Stimulated activated CD8-positive, alpha-beta memory T cell treated with anti-CD3 and anti-CD28 coated beads, Interleukin-12 subunit alpha, Interleukin-12 subunit beta, amount 100 ng/mL, for 24 hours (primary cell): ENCODE measurements at regions not wholly inside any gene's neighbourhood (a gene's known extent, or its start where the extent isn't known, plus 50 kb on each side); places are given as distances from the start of the nearest gene placed in this dataset.
"Not testable (repeated sequence)": the region's sequence is repeated elsewhere in the genome, so short reads cannot be mapped to it uniquely, and the experiment has no call there.

Experiments used
- DNase-seq: peaks from one replicate; pipeline ENCODE4 v3.0.0-alpha.2; 2020; ENCODE audit errors: extremely low read depth

DNA sequence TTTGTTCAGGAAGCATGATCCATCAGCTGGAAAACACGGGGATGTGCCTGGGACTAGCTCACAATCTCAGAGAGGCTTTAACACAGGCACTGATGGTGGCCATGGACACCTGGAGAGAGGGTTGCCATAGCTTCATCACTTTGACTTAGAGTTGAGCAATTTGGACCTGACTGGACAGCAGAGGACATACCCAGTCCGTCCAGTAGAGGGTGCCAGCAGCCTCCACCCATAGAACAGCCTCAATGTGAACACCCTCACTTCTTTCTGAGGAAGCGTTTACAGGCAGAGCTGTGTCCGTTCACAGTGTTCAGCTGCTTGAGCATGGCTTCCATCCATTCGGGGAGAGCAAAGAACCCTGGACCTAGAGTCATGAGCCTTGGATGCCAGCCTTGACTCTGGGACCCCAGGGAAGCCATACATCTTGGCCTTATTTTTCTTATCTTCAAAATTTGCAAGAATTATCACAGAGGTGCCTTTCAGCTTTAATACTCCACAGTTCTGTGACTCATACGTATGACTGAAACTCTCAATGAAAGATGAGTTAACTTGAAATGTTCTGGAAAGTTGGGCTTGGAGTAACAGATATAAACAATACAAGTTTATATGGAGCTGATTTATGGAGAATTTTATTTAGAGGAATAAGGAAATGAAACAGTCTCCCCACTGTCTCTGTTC lies 302.9 kb upstream of the PODXL start:
- DNase-seq = no peak

DNA sequence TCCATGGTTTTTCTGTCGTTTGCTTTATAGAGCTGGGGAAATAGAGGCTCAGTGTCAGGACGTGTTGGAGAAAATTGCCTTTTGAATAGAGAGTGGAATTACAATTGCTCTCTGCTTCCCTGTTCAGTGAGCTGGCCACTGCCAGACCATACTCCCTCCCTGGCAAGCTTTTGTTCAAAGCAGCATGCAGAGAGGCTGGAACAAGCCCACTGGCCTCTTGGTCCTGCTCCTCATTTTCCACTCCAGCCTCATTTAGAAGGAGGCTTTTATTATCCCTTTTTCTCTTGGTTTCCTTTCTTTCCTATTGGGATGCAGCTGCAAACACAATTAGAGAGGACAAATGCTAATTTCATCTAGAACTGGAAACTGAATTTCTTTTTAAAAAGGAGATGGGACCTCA lies 302.2 kb upstream of the PODXL start:
- no peak for DNase-seq

DNA sequence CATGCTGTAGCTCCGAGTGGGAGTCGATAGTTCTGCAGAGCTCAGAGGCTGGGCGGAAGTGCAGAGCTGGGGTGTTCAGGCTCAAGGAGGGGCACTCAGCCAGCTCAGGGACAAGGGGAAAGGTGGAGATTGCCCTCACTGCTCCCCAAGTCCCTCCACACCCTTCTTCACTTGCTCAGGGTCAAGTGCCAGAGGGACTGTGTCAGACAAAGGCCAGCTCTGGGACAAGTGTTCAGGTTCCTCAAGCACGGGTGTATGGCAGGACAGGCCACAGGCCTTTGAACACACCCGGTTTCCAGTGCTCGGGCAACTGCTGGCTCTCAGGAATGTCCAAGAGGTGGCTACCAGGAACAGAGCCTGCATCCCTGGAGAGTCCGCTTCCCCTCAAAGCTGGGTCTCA lies 293.0 kb upstream of the PODXL start:
- DNase-seq = no peak

DNA sequence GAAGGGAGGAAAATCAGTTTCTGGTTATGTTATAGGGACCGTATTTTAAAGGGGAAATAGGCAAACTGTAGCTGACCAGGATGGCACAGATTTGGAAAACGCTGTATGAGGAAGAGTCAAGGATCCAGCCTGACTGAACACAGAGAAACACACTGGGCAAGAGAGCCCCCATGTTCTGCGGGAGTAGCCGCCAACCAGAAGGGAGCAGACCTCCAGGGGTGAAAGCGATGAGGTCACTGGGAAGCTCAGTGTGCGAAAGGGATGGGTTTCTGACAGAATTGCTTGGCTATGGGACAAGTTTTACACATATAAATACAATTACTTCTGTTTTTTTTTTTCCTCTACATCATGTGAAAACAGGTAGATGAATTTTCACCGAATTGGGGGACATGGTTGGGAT lies 291.6 kb upstream of the PODXL start:
- DNase-seq = no peak

DNA sequence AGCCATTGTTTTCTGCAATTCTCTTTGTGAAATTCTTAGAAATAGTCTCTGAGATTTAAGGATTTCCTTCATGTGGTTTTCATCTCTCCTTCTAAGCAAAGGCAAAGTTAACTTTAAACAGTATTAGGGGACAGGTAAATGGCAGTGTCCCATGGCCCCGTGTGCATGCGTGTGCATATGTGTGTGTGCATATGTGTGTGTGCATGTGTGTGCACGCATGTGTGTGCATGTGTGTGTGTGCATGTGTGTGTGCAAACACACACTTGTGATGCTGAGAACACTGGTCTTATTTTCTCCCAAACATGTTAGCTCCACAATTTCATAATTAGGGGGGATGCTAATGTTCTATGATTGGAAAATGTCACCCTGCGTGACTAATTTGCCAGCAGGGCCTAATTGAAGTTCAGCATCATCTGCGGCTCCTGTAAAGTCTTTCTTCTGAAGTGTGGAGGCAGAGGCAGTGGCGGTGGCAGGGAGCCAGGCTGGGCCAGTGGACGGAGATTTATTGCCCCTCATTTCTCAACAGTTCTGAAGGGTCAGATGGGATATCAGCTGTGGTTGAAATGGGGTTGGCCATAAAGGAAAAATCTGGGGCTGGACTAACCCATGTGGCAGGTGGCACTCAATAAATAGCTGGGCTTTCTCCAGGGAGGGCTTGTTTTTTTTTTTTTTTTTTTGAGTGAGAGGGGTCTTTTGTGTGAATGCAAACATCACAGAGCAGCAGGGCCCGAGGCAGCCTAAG lies 289.3 kb upstream of the PODXL start:
- DNase-seq = no peak

DNA sequence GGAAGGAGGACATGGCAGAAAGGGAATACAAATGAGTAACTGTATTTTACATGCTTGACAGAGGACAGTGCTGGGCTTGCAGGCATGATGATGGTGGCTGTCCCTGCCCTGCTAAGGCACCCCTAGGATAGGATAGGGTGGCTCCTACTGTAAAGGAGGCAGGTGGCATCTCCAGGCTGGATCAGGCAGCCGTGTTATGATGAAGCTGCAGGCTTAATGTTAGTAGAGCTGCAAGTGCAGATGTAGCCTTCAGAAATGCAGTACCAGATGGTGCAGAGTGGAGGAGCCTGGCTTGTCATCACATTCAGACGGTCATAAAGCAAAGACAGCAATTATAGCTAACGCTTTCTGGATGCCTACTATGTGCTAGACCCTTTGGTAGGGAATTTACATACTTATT lies 287.9 kb upstream of the PODXL start:
- no peak for DNase-seq

DNA sequence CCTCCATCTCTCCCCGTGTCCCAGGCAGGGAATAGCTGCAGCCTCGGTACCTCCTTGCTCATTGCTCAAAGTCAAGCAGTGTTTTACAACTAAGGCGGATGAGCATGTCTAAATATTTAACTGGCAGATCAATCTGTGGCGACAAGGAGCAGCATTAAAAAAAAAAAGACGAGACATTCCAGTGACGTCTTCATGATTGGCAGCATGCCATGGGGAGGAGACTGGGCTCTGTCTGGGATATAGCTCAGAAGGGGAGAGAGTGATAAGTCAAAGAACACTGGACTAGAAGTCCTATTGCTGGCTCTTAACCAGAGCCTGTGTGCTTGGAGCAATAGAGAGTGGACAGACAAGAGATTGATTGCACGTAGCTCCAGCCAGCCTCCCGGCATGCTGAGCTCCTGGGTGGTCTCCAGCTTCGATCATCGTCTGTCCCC lies 287.5 kb upstream of the PODXL start:
- no peak for DNase-seq

DNA sequence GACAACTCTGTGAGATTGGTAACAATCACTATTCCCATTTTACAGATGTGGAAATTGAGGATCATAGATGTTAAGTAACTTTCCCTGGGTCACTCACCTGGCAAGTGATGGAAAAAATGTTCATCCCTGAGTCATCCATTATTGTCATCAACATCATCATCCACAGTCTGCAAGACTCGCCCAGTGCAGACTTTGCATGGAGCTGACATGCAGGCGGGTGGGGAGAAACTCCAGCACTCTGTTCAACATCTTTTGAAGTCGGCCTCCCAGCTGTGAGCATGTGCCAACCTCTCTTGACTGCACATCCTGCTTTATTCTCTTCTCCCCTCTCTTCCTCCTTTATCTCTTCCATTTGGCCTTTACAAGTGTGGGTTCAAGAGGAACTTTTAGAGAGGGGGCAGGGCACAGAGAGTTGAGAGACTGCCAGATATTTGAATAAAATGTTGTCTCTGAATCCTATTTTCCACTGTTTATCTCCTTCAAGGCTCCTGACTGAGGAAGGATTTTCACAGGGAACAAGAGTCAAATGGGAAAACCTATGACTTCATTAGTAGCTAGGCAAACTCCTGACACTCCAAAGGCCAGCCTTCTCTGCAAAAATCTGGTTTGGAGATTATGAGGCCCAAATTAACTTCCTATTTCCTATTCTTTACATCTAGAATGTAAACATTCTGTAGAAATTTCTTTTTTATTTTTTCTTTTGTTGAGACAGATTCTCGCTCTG lies 283.7 kb upstream of the PODXL start:
- no peak for DNase-seq

DNA sequence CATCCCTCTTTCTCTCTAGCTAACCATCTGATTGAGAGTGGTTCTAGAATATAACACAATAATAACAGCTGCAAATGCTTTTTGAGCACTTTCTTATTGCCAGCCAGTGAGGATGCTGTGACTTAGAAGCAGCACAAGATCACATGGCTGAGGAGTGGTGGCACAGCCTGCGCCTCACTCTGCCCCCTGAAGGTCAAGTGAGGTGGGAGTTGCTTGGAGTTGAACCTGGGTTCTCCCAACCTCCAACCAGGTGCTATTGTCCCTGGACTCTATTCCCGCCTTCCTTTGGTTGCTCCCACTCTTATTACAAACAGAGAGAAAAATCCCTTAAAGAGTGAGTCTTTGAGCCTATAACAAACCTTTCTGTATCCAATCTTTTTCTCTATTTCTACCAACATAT lies 280.3 kb upstream of the PODXL start:
- DNase-seq = no peak

DNA sequence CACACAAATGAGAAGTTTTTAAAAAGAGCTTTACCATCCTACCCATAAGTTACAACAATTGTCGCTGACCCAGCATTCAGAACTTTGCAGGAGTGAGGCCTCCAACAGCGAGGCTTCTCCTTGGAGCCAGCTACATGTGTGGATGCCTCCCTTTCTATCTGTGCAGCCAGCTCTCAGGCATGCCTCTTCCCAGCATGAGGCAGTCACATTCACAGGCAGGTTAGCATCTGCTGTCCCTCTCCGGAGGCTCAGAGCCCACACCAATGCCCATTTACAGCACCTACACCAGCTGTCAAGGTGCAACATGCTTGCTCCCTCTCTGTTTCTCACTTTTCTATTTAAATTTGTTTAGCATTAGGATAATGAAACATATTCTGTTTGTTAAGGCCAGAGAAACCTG lies 278.7 kb upstream of the PODXL start:
- no peak for DNase-seq

DNA sequence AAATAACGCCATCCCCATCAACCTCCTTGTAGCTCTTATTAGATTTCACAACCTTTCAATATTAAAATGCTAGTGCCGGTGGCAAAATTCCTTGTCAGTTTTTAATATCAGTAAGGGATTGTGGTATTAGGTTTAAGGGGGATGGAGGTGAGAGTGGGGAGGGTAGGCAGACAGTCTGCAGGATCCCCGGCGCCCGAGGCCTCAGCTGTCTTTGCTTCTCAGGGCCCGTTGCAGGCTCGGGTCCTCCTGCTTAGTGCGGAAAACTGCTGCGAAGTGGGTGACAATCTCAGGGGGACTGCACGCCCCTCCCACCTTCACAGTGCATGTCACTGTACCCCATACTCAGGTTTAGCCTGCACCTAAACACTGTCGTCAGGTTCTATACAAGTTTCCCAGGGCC lies 274.3 kb upstream of the PODXL start:
- no peak for DNase-seq

DNA sequence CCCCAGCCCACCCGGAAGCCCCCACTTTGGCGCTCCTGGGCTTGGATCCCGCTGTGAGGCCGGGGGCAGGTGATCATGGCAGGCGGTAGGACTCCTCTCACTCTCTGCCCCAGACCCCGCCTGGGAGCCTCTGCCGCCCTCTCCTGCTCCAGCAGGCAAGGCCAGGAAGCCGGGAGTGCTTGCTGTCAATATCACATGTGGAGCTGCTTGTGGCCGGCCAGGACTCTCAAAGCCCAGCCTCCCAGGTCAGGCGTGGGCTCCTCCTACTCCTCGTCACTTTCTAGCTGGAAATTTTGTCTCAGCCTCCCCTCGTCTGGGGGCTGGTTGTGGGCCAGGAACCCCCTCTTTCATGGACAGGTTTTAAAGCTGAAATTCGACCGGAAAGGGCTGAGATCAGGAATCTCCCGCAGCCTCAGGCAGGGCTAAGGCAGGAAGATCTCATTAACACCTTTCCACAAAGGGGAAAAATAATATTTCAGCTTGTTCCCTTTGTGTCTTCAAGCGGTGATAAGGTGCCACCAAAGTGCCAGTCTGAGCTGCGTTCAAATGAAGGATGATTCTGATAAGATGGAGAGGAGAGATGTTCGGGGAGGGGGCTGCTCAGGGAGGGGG lies 273.6 kb upstream of the PODXL start:
- no peak for DNase-seq

DNA sequence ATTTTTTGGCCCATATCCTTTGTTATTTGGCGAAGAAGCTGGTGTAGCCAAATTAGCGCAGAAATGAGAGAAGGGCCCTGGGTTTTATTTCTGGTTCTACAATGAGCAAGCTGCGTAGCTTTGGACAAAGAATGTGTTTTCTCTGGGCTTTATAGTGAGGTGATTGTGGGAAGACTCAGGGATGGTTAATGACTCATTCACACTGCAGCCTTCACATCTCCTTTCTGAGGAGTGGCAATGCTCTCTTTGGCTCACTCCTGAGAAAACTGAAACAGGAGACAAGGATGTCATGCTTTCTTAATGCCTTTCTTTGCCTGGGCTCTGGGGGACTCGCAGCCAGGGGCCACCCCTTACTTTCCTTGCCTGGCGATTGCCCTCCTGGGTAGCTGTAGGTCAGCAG lies 271.0 kb upstream of the PODXL start:
- DNase-seq = no peak

DNA sequence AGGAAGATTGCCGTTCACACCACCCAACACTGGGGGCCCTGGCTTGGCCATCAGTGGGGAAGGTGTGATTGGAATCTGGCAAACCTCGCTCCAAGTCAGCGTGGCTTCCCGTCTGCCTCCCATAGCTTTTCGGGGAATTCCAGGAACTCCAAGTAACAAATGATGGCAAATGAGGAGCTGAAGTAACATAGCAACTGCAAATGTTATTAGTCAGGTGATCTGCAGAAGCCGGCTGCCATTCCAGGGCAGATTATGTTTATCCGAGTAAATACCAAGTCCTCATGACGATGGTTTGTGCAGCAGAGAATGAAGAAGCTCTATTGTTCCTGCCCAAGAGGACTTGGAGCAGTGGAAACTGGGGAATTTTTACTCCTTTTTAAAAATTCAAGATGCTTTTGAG lies 270.5 kb upstream of the PODXL start:
- DNase-seq = no peak

DNA sequence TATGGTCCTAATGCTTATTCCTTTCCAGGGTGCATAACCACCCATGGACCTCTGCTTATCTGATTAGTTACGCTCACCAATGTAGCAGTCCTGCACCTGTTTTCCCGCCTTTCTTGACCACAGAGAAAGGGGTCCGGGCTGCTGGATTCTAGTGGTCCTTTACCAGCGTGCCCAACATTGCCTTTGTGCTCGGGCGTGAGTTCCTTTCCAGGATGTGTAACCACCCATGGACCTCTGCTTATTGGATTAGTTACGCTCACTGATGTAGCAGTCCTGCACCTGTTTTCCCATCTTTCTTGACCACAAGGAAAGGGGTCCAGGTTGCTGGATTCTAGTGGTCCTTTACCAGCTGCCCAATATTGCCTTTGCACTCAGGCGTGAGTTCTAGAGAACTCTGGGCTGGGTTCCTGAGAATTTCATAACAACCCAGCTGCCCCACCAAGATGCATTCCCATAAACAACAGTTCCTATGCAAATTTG lies 267.6 kb upstream of the PODXL start:
- DNase-seq = not testable (repeated sequence)

DNA sequence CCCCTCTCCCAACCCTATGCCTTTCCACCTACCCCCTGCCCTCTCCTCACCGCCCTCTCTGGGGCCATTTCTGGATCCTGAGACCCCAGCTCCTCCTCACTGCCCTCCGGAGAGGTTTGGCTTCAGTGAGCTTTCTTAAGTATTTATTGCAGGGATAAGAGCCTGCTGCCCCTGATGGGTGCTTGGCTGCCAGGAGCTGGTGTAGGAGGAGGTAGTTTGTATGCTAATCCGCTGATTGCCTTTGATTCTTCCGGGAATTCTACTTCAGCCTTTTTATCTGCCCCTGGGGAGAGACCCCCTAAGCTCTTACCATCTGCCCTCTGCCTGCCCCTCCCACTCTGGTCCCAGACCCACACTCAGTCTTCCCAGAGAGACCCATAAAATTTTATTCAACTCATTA lies 263.5 kb upstream of the PODXL start:
- no peak for DNase-seq

DNA sequence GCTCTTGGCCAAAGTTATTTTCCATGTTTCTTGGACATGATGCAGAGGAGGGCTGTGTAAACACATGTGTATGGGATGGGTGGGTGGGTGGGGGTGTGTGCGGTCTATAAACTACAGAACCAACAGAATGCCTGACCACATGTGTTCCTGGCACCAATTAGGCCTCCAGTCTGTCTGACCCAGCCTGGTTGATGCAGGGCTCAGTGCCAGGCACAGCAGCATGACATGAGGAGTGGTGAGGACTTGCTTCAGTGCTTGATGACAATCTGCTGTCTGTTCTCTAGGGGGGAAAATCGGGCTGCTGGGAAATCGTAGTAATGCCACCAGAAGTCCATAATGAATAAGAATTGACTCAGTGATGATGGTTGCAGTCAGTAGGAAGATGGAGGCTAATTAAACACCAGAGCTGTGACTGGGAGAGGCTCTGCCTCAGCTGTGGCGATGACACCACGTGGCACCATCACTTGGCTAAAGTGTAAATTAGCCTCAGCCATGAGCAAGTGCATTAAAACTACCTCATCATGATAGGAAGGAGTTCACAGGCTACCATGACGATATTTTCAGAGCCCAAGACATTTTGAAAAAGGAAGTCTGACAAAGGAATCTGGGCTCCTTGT lies 260.1 kb upstream of the PODXL start:
- no peak for DNase-seq

DNA sequence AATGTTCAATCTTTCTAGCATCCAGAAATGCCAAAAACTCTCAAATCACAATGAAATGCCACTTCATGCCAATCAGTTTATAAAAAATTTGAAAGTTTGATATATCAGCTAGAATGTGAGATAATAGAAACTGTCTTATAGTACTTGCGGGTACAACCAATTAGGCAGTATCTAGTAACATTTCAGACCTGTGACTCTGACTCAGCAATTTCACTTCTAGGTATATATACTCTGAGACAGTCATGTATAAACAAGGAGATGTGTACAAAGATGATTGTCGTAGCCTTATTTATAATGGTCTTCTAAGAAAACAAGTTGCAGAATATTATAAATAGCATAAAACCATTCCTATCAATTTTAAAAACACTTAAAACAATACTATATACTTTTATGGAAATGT lies 252.3 kb upstream of the PODXL start:
- no peak for DNase-seq

DNA sequence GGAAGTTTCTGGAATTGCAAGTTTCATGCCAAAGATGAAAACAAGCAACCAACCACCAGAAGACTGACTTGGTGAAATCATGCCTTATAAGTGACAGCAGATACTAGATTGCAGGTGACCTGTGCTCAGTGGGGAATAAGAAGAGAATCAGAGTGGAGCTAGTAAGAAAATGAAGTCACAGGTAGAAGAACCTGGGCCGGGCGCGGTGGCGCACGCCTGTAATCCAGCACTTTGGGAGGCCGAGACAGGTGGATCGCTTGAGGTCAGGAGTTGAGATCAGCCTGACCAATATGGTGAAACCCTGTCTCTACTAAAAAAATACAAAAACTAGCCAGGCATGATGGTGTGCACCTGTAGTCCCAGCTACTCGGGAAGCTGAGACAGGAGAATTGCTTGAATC lies 251.7 kb upstream of the PODXL start:
- not testable (repeated sequence) for DNase-seq

DNA sequence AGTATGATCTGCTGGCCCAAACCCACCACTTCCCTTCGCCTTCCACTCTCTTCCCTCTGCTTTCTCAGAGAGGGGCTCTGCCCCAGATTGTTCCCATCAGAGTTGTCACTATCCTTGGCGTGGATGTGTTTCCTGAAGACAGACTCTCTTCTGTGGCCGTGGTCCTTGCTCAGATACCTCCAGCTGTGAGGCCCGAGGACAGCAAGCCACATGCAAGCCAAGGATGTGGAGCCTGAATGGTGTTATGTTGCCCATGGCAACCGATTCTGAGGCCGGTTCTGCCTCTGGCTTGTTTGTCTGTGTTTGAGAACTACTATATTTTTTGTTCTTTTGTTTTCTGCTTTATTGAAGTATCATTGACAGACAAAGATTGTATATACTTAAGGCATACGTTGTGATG lies 247.4 kb upstream of the PODXL start:
- DNase-seq = no peak

DNA sequence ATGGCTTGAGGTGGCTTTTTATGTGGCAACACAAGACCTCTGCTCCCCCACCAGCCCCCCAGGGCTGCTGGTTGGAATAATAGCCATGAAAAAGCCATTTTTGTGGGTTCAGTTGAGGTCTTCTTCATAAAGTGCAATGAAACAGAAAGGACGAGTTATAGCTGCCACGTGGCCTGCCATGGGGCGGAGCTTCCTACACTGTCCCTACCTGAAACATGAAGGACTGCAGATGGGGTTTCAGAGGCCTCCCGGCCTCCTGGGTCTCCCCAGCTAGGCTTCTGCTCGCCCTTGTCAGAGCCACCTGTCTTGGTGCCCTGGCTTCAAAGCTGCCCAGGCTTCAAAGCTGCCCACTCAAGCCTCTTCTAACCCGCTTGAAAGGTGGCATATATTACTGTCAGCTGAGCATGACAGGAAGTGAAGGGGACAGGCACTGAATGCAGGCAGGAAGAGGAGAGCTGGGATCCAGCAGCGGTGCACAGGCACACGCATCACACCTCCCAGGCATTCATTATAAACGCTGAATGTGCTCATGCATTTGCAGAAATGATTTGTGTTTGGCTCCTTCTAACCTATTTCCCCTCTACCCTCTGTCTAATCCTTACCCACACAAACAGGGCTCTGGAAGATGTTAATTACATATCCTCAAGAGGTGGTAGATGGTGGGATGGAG lies 245.9 kb upstream of the PODXL start:
- DNase-seq = no peak
